ENCODE measurements at regions not wholly inside any gene's neighbourhood (a gene's known extent, or its start where the extent isn't known, plus 50 kb on each side); places are given as distances from the start of the nearest gene placed in this dataset.

- TF ChIP-seq EZH2 (IDR thresholded peaks at IDR 0.05; ENCODE audit: borderline replicate concordance) (no peak), CTCF (IDR thresholded peaks at IDR 0.05; ENCODE audit: poor library complexity) (no peak), EZH2phosphoT487 (IDR thresholded peaks at IDR 0.05; ENCODE audit: low read depth, severe bottlenecking, unreplicated experiment) (no peak)
These were observed 115.4 kb downstream of the PLEKHG1 start for GRCh38 chr6:150715133-150715532.

Measured in hepatocyte (in vitro differentiated cells).